ENCODE measurements at regions not wholly inside any gene's neighbourhood (a gene's known extent, or its start where the extent isn't known, plus 50 kb on each side); places are given as distances from the start of the nearest gene placed in this dataset.

DNA sequence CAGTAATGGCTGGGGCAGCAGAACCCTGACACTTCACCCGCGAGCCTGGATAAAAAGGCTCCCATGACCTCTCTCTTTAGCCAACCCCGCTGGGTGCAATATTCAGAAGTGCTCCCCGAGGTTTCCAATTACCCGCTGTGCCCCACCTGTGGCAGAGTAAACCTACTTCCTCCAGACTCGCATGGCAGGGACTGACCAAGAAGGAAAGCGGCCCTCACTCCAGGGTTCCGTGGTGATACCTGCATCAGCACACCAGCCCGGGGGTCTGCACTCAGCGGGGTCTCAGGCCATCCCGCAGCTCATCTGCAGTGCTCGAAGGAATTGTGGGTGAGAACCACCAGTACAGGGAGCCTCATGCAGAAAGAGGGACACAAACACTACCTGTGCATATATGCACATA is 136.3 kb upstream of the FMN2 start:
- Histone ChIP-seq H3K27ac (no peak overlapping the region), H2AFZ (no peak overlapping the region), H3K4me2 (no peak overlapping the region), H3K79me2 (no peaks in the 10 kb centered on the region), H4K20me1 (ENCODE audit: insufficient read depth, poor library complexity, severe bottlenecking) (no peaks in the 10 kb centered on the region), H3K4me1 (ENCODE audit: insufficient read depth) (no peaks in the 10 kb centered on the region), H3K36me3 (replicated peaks; ENCODE audit: insufficient read depth, low read depth) (no peaks in the 10 kb centered on the region), H3K27me3 (peaks cover 6% of the 10 kb centered on the region), H3K9me3 (ENCODE audit: low read depth) (no peaks in the 10 kb centered on the region), H3K9me2 (replicated peaks; ENCODE audit: insufficient read depth) (no peaks in the 10 kb centered on the region), H3K4me3 (no peak overlapping the region)
- TF ChIP-seq EZH2phosphoT487 (IDR thresholded peaks at IDR 0.05; ENCODE audit: low read depth, severe bottlenecking, unreplicated experiment) = no peak
- TF ChIP-seq EZH2 (IDR thresholded peaks at IDR 0.05; ENCODE audit: borderline replicate concordance) = no peak
- TF ChIP-seq, protein P1, sequence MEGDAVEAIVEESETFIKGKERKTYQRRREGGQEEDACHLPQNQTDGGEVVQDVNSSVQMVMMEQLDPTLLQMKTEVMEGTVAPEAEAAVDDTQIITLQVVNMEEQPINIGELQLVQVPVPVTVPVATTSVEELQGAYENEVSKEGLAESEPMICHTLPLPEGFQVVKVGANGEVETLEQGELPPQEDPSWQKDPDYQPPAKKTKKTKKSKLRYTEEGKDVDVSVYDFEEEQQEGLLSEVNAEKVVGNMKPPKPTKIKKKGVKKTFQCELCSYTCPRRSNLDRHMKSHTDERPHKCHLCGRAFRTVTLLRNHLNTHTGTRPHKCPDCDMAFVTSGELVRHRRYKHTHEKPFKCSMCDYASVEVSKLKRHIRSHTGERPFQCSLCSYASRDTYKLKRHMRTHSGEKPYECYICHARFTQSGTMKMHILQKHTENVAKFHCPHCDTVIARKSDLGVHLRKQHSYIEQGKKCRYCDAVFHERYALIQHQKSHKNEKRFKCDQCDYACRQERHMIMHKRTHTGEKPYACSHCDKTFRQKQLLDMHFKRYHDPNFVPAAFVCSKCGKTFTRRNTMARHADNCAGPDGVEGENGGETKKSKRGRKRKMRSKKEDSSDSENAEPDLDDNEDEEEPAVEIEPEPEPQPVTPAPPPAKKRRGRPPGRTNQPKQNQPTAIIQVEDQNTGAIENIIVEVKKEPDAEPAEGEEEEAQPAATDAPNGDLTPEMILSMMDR (IDR thresholded peaks at IDR 0.05; ENCODE audit: poor library complexity) = no peak
- 88% methylated on average over 12 of the region's 12 CpGs for WGBS (ENCODE audit: low lambda C conversion rate, missing lambda C conversion rate)
- DNase-seq (ENCODE audit: low spot score) = no peak

GRCh38 chr1:239956263-239956662 is 135.4 kb upstream of the FMN2 start:
- no peaks in the 10 kb centered on the region for H3K4me1 ChIP-seq (ENCODE audit: insufficient read depth)
- no peak for DNase-seq (ENCODE audit: low spot score)

GRCh38 chr1:239958063-239958462 is 133.6 kb upstream of the FMN2 start:
- H3K4me2 ChIP-seq = no peak overlapping the region
- WGBS (ENCODE audit: low lambda C conversion rate, missing lambda C conversion rate) = 61% methylated on average over 4 of the region's 4 CpGs
- H3K9me3 ChIP-seq (ENCODE audit: low read depth) = no peaks in the 10 kb centered on the region
- DNase-seq (ENCODE audit: low spot score) = no peak
- TF ChIP-seq EZH2phosphoT487 (IDR thresholded peaks at IDR 0.05; ENCODE audit: low read depth, severe bottlenecking, unreplicated experiment) (no peak), EZH2 (IDR thresholded peaks at IDR 0.05; ENCODE audit: borderline replicate concordance) (no peak)
- peaks cover 6% of the 10 kb centered on the region for H3K27me3 ChIP-seq
- H3K79me2 ChIP-seq = no peaks in the 10 kb centered on the region
- H3K4me1 ChIP-seq (ENCODE audit: insufficient read depth) = no peaks in the 10 kb centered on the region
- H3K4me3 ChIP-seq = no peak overlapping the region
- H3K9me2 ChIP-seq (replicated peaks; ENCODE audit: insufficient read depth) = no peaks in the 10 kb centered on the region
- H4K20me1 ChIP-seq (ENCODE audit: insufficient read depth, poor library complexity, severe bottlenecking) = no peaks in the 10 kb centered on the region
- no peak overlapping the region for H3K27ac ChIP-seq
- H3K36me3 ChIP-seq (replicated peaks; ENCODE audit: insufficient read depth, low read depth) = no peaks in the 10 kb centered on the region
- H2AFZ ChIP-seq = no peak overlapping the region

More at GRCh38 chr1:239956263-239956662, 135.4 kb upstream of the FMN2 start:
- no peak for TF ChIP-seq EZH2 (IDR thresholded peaks at IDR 0.05; ENCODE audit: borderline replicate concordance)
- TF ChIP-seq EZH2phosphoT487 (IDR thresholded peaks at IDR 0.05; ENCODE audit: low read depth, severe bottlenecking, unreplicated experiment) = no peak
- TF ChIP-seq, protein P1 (IDR thresholded peaks at IDR 0.05; ENCODE audit: poor library complexity) = no peak
- no peaks in the 10 kb centered on the region for H3K79me2 ChIP-seq
- no peaks in the 10 kb centered on the region for H4K20me1 ChIP-seq (ENCODE audit: insufficient read depth, poor library complexity, severe bottlenecking)
- H3K36me3 ChIP-seq (replicated peaks; ENCODE audit: insufficient read depth, low read depth) = no peaks in the 10 kb centered on the region
- no peak overlapping the region for H3K4me3 ChIP-seq
- peaks cover 6% of the 10 kb centered on the region for H3K27me3 ChIP-seq
- H3K9me2 ChIP-seq (replicated peaks; ENCODE audit: insufficient read depth) = no peaks in the 10 kb centered on the region
- no peak overlapping the region for H3K4me2 ChIP-seq
- H3K27ac ChIP-seq = no peak overlapping the region
- no peak overlapping the region for H2AFZ ChIP-seq
- no peaks in the 10 kb centered on the region for H3K9me3 ChIP-seq (ENCODE audit: low read depth)
- 70% methylated on average over 6 of the region's 6 CpGs for WGBS (ENCODE audit: low lambda C conversion rate, missing lambda C conversion rate)

- peaks cover 6% of the 10 kb centered on the region for H3K27me3 ChIP-seq
- H3K4me3 ChIP-seq = no peak overlapping the region
- no peak overlapping the region for H3K27ac ChIP-seq
- no peaks in the 10 kb centered on the region for H4K20me1 ChIP-seq (ENCODE audit: insufficient read depth, poor library complexity, severe bottlenecking)
- H3K4me1 ChIP-seq (ENCODE audit: insufficient read depth) = no peaks in the 10 kb centered on the region
- no peak overlapping the region for H2AFZ ChIP-seq
- no peaks in the 10 kb centered on the region for H3K79me2 ChIP-seq
- WGBS (ENCODE audit: low lambda C conversion rate, missing lambda C conversion rate) = 74% methylated on average over 2 of the region's 2 CpGs
- no peak for DNase-seq (ENCODE audit: low spot score)
- H3K4me2 ChIP-seq = no peak overlapping the region
- no peaks in the 10 kb centered on the region for H3K9me2 ChIP-seq (replicated peaks; ENCODE audit: insufficient read depth)
- TF ChIP-seq EZH2 (IDR thresholded peaks at IDR 0.05; ENCODE audit: borderline replicate concordance) (no peak), EZH2phosphoT487 (IDR thresholded peaks at IDR 0.05; ENCODE audit: low read depth, severe bottlenecking, unreplicated experiment) (no peak)
- TF ChIP-seq, protein P1 (IDR thresholded peaks at IDR 0.05; ENCODE audit: poor library complexity) = no peak
- no peaks in the 10 kb centered on the region for H3K36me3 ChIP-seq (replicated peaks; ENCODE audit: insufficient read depth, low read depth)
- H3K9me3 ChIP-seq (ENCODE audit: low read depth) = no peaks in the 10 kb centered on the region
Observed at GRCh38 chr1:239960366-239960765, 131.3 kb upstream of the FMN2 start.

All from hepatocyte (in vitro differentiated cells).